ENCODE measurements at regions not wholly inside any gene's neighbourhood (a gene's known extent, or its start where the extent isn't known, plus 50 kb on each side); places are given as distances from the start of the nearest gene placed in this dataset.
A peak's percentile ranks its signal among the peaks of the same experiment; 100 is the strongest.

GRCh38 chr1:87641996-87642395, 313.3 kb downstream of the LMO4 start:
- no peak for ATAC-seq
- TF ChIP-seq ZNF565 (CRISPR knock-in tag; conservative IDR thresholded peaks at IDR 0.05; ENCODE audit: low read depth) (no peak), ZFP3 (CRISPR knock-in tag; IDR thresholded peaks at IDR 0.05) (no peak), ZC3H10 (CRISPR knock-in tag; IDR thresholded peaks at IDR 0.05) (no peak), SNAI2 (CRISPR knock-in tag; IDR thresholded peaks at IDR 0.05) (no peak), ESRRG (CRISPR knock-in tag; IDR thresholded peaks at IDR 0.05) (no peak)

- peak; percentile 81 for ATAC-seq
- TF ChIP-seq ZNF8 (CRISPR knock-in tag; IDR thresholded peaks at IDR 0.05) = no peak
- peak; percentile 48; the same call in 1 of the 2 replicates for TF ChIP-seq ISL1 (CRISPR knock-in tag; IDR thresholded peaks at IDR 0.05)
- no peak for TF ChIP-seq TCF4 (CRISPR knock-in tag; IDR thresholded peaks at IDR 0.05; ENCODE audit: borderline replicate concordance)
Measured at GRCh38 chr1:87642581-87643221, 314.0 kb downstream of the LMO4 start.

GRCh38 chr1:87644033-87644578, 315.4 kb downstream of the LMO4 start:
- TF ChIP-seq ESRRG (CRISPR knock-in tag; IDR thresholded peaks at IDR 0.05) (no peak), BACH2 (CRISPR knock-in tag; IDR thresholded peaks at IDR 0.05; ENCODE audit: borderline replicate concordance) (no peak), TSHZ2 (CRISPR knock-in tag; IDR thresholded peaks at IDR 0.05) (no peak), CSDC2 (CRISPR knock-in tag; IDR thresholded peaks at IDR 0.05) (no peak), ARNTL (CRISPR knock-in tag; IDR thresholded peaks at IDR 0.05; ENCODE audit: borderline replicate concordance, low read depth) (no peak), OSR1 (CRISPR knock-in tag; IDR thresholded peaks at IDR 0.05) (no peak), ZNF70 (CRISPR knock-in tag; IDR thresholded peaks at IDR 0.05) (no peak), POU6F1 (CRISPR knock-in tag; IDR thresholded peaks at IDR 0.05; ENCODE audit: borderline replicate concordance, low read depth) (no peak), TOX (CRISPR knock-in tag; IDR thresholded peaks at IDR 0.05; ENCODE audit: borderline replicate concordance) (no peak), CSRNP3 (CRISPR knock-in tag; IDR thresholded peaks at IDR 0.05) (no peak)
- ATAC-seq = peak; percentile 56

- TF ChIP-seq ZC3H10 (CRISPR knock-in tag; IDR thresholded peaks at IDR 0.05) = no peak
- TF ChIP-seq TOX (CRISPR knock-in tag; IDR thresholded peaks at IDR 0.05; ENCODE audit: borderline replicate concordance) = peak; percentile 60; the same call in 1 of the 2 replicates
- TF ChIP-seq ZNF8 (CRISPR knock-in tag; IDR thresholded peaks at IDR 0.05) = no peak
- no peak for TF ChIP-seq ZNF70 (CRISPR knock-in tag; IDR thresholded peaks at IDR 0.05)
- TF ChIP-seq ISL1 (CRISPR knock-in tag; IDR thresholded peaks at IDR 0.05) = no peak
- no peak for TF ChIP-seq CSDC2 (CRISPR knock-in tag; IDR thresholded peaks at IDR 0.05)
- ATAC-seq = peak; percentile 72
Measured at GRCh38 chr1:87644579-87645190, 316.0 kb downstream of the LMO4 start.

GRCh38 chr1:87647430-87648177, 318.9 kb downstream of the LMO4 start:
- ATAC-seq = no peak
- no peak for TF ChIP-seq CREB5 (CRISPR knock-in tag; IDR thresholded peaks at IDR 0.05; ENCODE audit: low read depth)
- TF ChIP-seq RARB (CRISPR knock-in tag; IDR thresholded peaks at IDR 0.05) = no peak
- TF ChIP-seq ESRRG (CRISPR knock-in tag; IDR thresholded peaks at IDR 0.05) = no peak
- TF ChIP-seq ZFP30 (CRISPR knock-in tag; IDR thresholded peaks at IDR 0.05) = no peak
- TF ChIP-seq OSR1 (CRISPR knock-in tag; IDR thresholded peaks at IDR 0.05) = no peak
- no peak for TF ChIP-seq POU6F1 (CRISPR knock-in tag; IDR thresholded peaks at IDR 0.05; ENCODE audit: borderline replicate concordance, low read depth)
- no peak for TF ChIP-seq ZNF8 (CRISPR knock-in tag; IDR thresholded peaks at IDR 0.05)
- TF ChIP-seq TOX (CRISPR knock-in tag; IDR thresholded peaks at IDR 0.05; ENCODE audit: borderline replicate concordance) = no peak
- no peak for TF ChIP-seq CSRNP3 (CRISPR knock-in tag; IDR thresholded peaks at IDR 0.05)
- no peak for TF ChIP-seq GLIS3 (CRISPR knock-in tag; IDR thresholded peaks at IDR 0.05)
